Immature natural killer cell (primary cell): ENCODE measurements at regions not wholly inside any gene's neighbourhood (a gene's known extent, or its start where the extent isn't known, plus 50 kb on each side); places are given as distances from the start of the nearest gene placed in this dataset.
"Not testable (repeated sequence)": the region's sequence is repeated elsewhere in the genome, so short reads cannot be mapped to it uniquely, and the experiment has no call there.

ENCODE experiments used
- DNase-seq, 3 donors: peaks; one replicate each; pipeline ENCODE4 v3.0.0; 2022; ENCODE audit warnings: mixed read lengths in 1 of 3
- H3K27ac Mint-ChIP-seq, 6 donors: one replicate each; pipeline ENCODE4 v1.8.0; 2020; ENCODE audit warnings: mixed read lengths in 6 of 6, mild to moderate bottlenecking in 5 of 6, inconsistent platforms in 4 of 6, moderate library complexity in 3 of 6
- H3K27me3 Mint-ChIP-seq, 3 donors: one replicate each; pipeline ENCODE4 v1.8.0; 2020 to 2021; ENCODE audit warnings: low read depth in 3 of 3, mild to moderate bottlenecking in 3 of 3, mixed read lengths in 3 of 3, moderate library complexity in 3 of 3, inconsistent platforms in 1 of 3
- H3K36me3 Mint-ChIP-seq, 3 donors: one replicate each; pipeline ENCODE4 v1.8.0; 2020; ENCODE audit warnings: mixed read lengths in 3 of 3, inconsistent platforms in 2 of 3, mild to moderate bottlenecking in 2 of 3
- H3K4me1 Mint-ChIP-seq, 2 donors: one replicate each; pipeline ENCODE4 v1.8.0; 2020; ENCODE audit warnings: inconsistent platforms in 2 of 2, mild to moderate bottlenecking in 2 of 2, mixed read lengths in 2 of 2, moderate library complexity in 1 of 2
- H3K4me3 Mint-ChIP-seq, 5 donors: one replicate each; pipeline ENCODE4 v1.8.0; 2020; ENCODE audit warnings: mild to moderate bottlenecking in 5 of 5, mixed read lengths in 5 of 5, inconsistent platforms in 3 of 5, moderate library complexity in 3 of 5
- H3K9me3 Mint-ChIP-seq, 6 donors: one replicate each; pipeline ENCODE4 v1.8.0; 2020; ENCODE audit warnings: mild to moderate bottlenecking in 6 of 6, mixed read lengths in 6 of 6, inconsistent platforms in 4 of 6, moderate library complexity in 3 of 6

- Mint-ChIP-seq H3K4me3 (no peak overlapping the region), H3K4me1 (no peaks in the 10 kb centered on the region), H3K36me3 (peaks cover 0 to 4% (median 0%) of the 10 kb centered on the region in 3 donors), H3K27me3 (peaks cover 0 to 2% (median 0%) of the 10 kb centered on the region in 3 donors), H3K27ac (no peak overlapping the region), H3K9me3 (peaks cover 12 to 60% (median 39%) of the 10 kb centered on the region in 6 donors)
- DNase-seq: no peak
Measured at GRCh38 chr9:12271421-12271891, 421.7 kb upstream of the TYRP1 start.

GRCh38 chr9:12272471-12273120 lies 420.6 kb upstream of the TYRP1 start:
- Mint-ChIP-seq H3K4me3 (no peak overlapping the region), H3K36me3 (peaks cover 0 to 4% (median 0%) of the 10 kb centered on the region in 3 donors), H3K9me3 (peaks cover 14 to 69% (median 39%) of the 10 kb centered on the region in 6 donors), H3K27ac (no peak overlapping the region), H3K27me3 (peaks cover 0 to 2% (median 0%) of the 10 kb centered on the region in 3 donors), H3K4me1 (no peaks in the 10 kb centered on the region)
- DNase-seq: no peak

- Mint-ChIP-seq H3K27me3 (peaks cover 0 to 1% (median 0%) of the 10 kb centered on the region in 3 donors), H3K4me3 (no peak overlapping the region), H3K36me3 (peaks cover 0 to 4% (median 0%) of the 10 kb centered on the region in 3 donors), H3K9me3 (peaks cover 10 to 71% (median 36%) of the 10 kb centered on the region in 6 donors), H3K4me1 (no peaks in the 10 kb centered on the region), H3K27ac (no peak overlapping the region)
- DNase-seq: no peak
Measured at GRCh38 chr9:12274577-12274976, 418.6 kb upstream of the TYRP1 start.

GRCh38 chr9:12276505-12276904 lies 416.7 kb upstream of the TYRP1 start:
- DNase-seq: no peak
- peaks cover 5 to 64% (median 36%) of the 10 kb centered on the region in 6 donors for H3K9me3 Mint-ChIP-seq
- H3K36me3 Mint-ChIP-seq: no peaks in the 10 kb centered on the region
- H3K4me3 Mint-ChIP-seq: no peak overlapping the region
- no peaks in the 10 kb centered on the region for H3K4me1 Mint-ChIP-seq
- no peak overlapping the region for H3K27ac Mint-ChIP-seq
- no peaks in the 10 kb centered on the region for H3K27me3 Mint-ChIP-seq

- no peaks in the 10 kb centered on the region for H3K36me3 Mint-ChIP-seq
- no peaks in the 10 kb centered on the region for H3K4me1 Mint-ChIP-seq
- H3K4me3 Mint-ChIP-seq: no peak overlapping the region
- DNase-seq: no peak
- peaks cover 0 to 2% (median 1%) of the 10 kb centered on the region in 3 donors for H3K27me3 Mint-ChIP-seq
- no peak overlapping the region for H3K27ac Mint-ChIP-seq
- H3K9me3 Mint-ChIP-seq: peaks cover 8 to 60% (median 25%) of the 10 kb centered on the region in 6 donors
Measured at GRCh38 chr9:12289711-12290110, 403.5 kb upstream of the TYRP1 start.

GRCh38 chr9:12290166-12290869 lies 402.9 kb upstream of the TYRP1 start:
- DNase-seq: no peak
- Mint-ChIP-seq H3K4me1 (no peaks in the 10 kb centered on the region), H3K36me3 (no peaks in the 10 kb centered on the region), H3K9me3 (peaks cover 8 to 61% (median 26%) of the 10 kb centered on the region in 6 donors), H3K27me3 (peaks cover 0 to 2% (median 1%) of the 10 kb centered on the region in 3 donors), H3K27ac (no peak overlapping the region), H3K4me3 (no peak overlapping the region)

- no peak overlapping the region for H3K4me3 Mint-ChIP-seq
- no peaks in the 10 kb centered on the region for H3K4me1 Mint-ChIP-seq
- H3K9me3 Mint-ChIP-seq: peaks cover 6 to 52% (median 24%) of the 10 kb centered on the region in 6 donors
- H3K27me3 Mint-ChIP-seq: peaks cover 0 to 2% (median 2%) of the 10 kb centered on the region in 3 donors
- peaks cover 0 to 3% (median 0%) of the 10 kb centered on the region in 3 donors for H3K36me3 Mint-ChIP-seq
- no peak for DNase-seq
- no peak overlapping the region for H3K27ac Mint-ChIP-seq
Measured at GRCh38 chr9:12305211-12305610, 388.0 kb upstream of the TYRP1 start.

GRCh38 chr9:12314589-12314988 lies 378.6 kb upstream of the TYRP1 start:
- Mint-ChIP-seq H3K4me1 (no peaks in the 10 kb centered on the region), H3K27ac (no peak overlapping the region), H3K27me3 (peaks cover 0 to 2% (median 0%) of the 10 kb centered on the region in 3 donors), H3K9me3 (peaks cover 28 to 72% (median 48%) of the 10 kb centered on the region in 6 donors), H3K36me3 (no peaks in the 10 kb centered on the region), H3K4me3 (no peak overlapping the region)
- no peak for DNase-seq

GRCh38 chr9:12318732-12319685 lies 374.2 kb upstream of the TYRP1 start:
- Mint-ChIP-seq H3K4me3 (no peak overlapping the region), H3K4me1 (no peaks in the 10 kb centered on the region), H3K36me3 (no peaks in the 10 kb centered on the region), H3K27me3 (peaks cover 0 to 1% (median 0%) of the 10 kb centered on the region in 3 donors), H3K27ac (no peak overlapping the region), H3K9me3 (peaks cover 10 to 45% (median 18%) of the 10 kb centered on the region in 6 donors)
- no peak for DNase-seq

GRCh38 chr9:12329623-12329985 lies 363.6 kb upstream of the TYRP1 start:
- no peak overlapping the region for H3K4me3 Mint-ChIP-seq
- no peaks in the 10 kb centered on the region for H3K4me1 Mint-ChIP-seq
- H3K36me3 Mint-ChIP-seq: no peaks in the 10 kb centered on the region
- H3K27me3 Mint-ChIP-seq: peaks cover 0 to 2% (median 0%) of the 10 kb centered on the region in 3 donors
- no peak overlapping the region for H3K27ac Mint-ChIP-seq
- peaks cover 12 to 42% (median 20%) of the 10 kb centered on the region in 6 donors for H3K9me3 Mint-ChIP-seq
- no peak for DNase-seq

GRCh38 chr9:12333966-12334365 lies 359.2 kb upstream of the TYRP1 start:
- H3K9me3 Mint-ChIP-seq: peaks cover 3 to 23% (median 12%) of the 10 kb centered on the region in 6 donors
- H3K27me3 Mint-ChIP-seq, H3K27ac Mint-ChIP-seq, DNase-seq, H3K4me3 Mint-ChIP-seq, H3K4me1 Mint-ChIP-seq, H3K36me3 Mint-ChIP-seq: not testable (repeated sequence)

- Mint-ChIP-seq H3K4me1 (no peaks in the 10 kb centered on the region), H3K27me3 (no peaks in the 10 kb centered on the region), H3K9me3 (peaks cover 11 to 67% (median 31%) of the 10 kb centered on the region in 6 donors), H3K4me3 (no peak overlapping the region), H3K36me3 (peaks cover 0 to 7% (median 0%) of the 10 kb centered on the region in 3 donors), H3K27ac (no peak overlapping the region)
- no peak for DNase-seq
Measured at GRCh38 chr9:12350775-12351174, 342.4 kb upstream of the TYRP1 start.

- peaks cover 0 to 7% (median 0%) of the 10 kb centered on the region in 3 donors for H3K36me3 Mint-ChIP-seq
- no peaks in the 10 kb centered on the region for H3K27me3 Mint-ChIP-seq
- no peaks in the 10 kb centered on the region for H3K4me1 Mint-ChIP-seq
- no peak overlapping the region for H3K4me3 Mint-ChIP-seq
- H3K27ac Mint-ChIP-seq: no peak overlapping the region
- H3K9me3 Mint-ChIP-seq: peaks cover 11 to 64% (median 33%) of the 10 kb centered on the region in 6 donors
- no peak for DNase-seq
Measured at GRCh38 chr9:12351293-12352044, 341.7 kb upstream of the TYRP1 start.
